ENCODE measurements at regions not wholly inside any gene's neighbourhood (a gene's known extent, or its start where the extent isn't known, plus 50 kb on each side); places are given as distances from the start of the nearest gene placed in this dataset.

- no peak for DNase-seq (ENCODE audit: low read depth in 2 of 3, low spot score in 2 of 3)
Measured at GRCh38 chr1:96329121-96329520, 392.5 kb upstream of the PTBP2 start.

GRCh38 chr1:96331596-96331995 lies 390.0 kb upstream of the PTBP2 start:
- no peak for DNase-seq (ENCODE audit: low read depth in 2 of 3, low spot score in 2 of 3)

- no peak for DNase-seq (ENCODE audit: low read depth in 2 of 3, low spot score in 2 of 3)
Measured at GRCh38 chr1:96333522-96334235, 387.9 kb upstream of the PTBP2 start.

GRCh38 chr1:96334236-96334557 lies 387.4 kb upstream of the PTBP2 start:
- no peak for DNase-seq (ENCODE audit: low read depth in 2 of 3, low spot score in 2 of 3)

GRCh38 chr1:96338622-96339021 lies 383.0 kb upstream of the PTBP2 start:
- no peak for DNase-seq (ENCODE audit: low read depth in 2 of 3, low spot score in 2 of 3)

- DNase-seq (ENCODE audit: low read depth in 2 of 3, low spot score in 2 of 3) = no peak
Measured at GRCh38 chr1:96340686-96341085, 380.9 kb upstream of the PTBP2 start.

GRCh38 chr1:96346719-96347118 lies 374.9 kb upstream of the PTBP2 start:
- DNase-seq (ENCODE audit: low read depth in 2 of 3, low spot score in 2 of 3) = no peak

GRCh38 chr1:96349896-96350295 lies 371.7 kb upstream of the PTBP2 start:
- DNase-seq (ENCODE audit: low read depth in 2 of 3, low spot score in 2 of 3) = no peak

GRCh38 chr1:96352733-96353132 lies 368.9 kb upstream of the PTBP2 start:
- no peak for DNase-seq (ENCODE audit: low read depth in 2 of 3, low spot score in 2 of 3)

- DNase-seq (ENCODE audit: low read depth in 2 of 3, low spot score in 2 of 3) = no peak
Measured at GRCh38 chr1:96355521-96355920, 366.1 kb upstream of the PTBP2 start.

- DNase-seq (ENCODE audit: low read depth in 2 of 3, low spot score in 2 of 3) = no peak
Measured at GRCh38 chr1:96355961-96356360, 365.6 kb upstream of the PTBP2 start.

GRCh38 chr1:96357141-96357765 lies 364.3 kb upstream of the PTBP2 start:
- no peak for DNase-seq (ENCODE audit: low read depth in 2 of 3, low spot score in 2 of 3)

- DNase-seq (ENCODE audit: low read depth in 2 of 3, low spot score in 2 of 3) = peak in 1 of 3 donors; percentile 19
Measured at GRCh38 chr1:96358057-96358456, 363.5 kb upstream of the PTBP2 start.

GRCh38 chr1:96360036-96360795 lies 361.4 kb upstream of the PTBP2 start:
- DNase-seq (ENCODE audit: low read depth in 2 of 3, low spot score in 2 of 3) = no peak

- no peak for DNase-seq (ENCODE audit: low read depth in 2 of 3, low spot score in 2 of 3)
Measured at GRCh38 chr1:96361271-96361856, 360.2 kb upstream of the PTBP2 start.

GRCh38 chr1:96361961-96362360 lies 359.6 kb upstream of the PTBP2 start:
- DNase-seq (ENCODE audit: low read depth in 2 of 3, low spot score in 2 of 3) = no peak

- DNase-seq (ENCODE audit: low read depth in 2 of 3, low spot score in 2 of 3) = peak in 1 of 3 donors; percentile 10
Measured at GRCh38 chr1:96362623-96363022, 359.0 kb upstream of the PTBP2 start.

- no peak for DNase-seq (ENCODE audit: low read depth in 2 of 3, low spot score in 2 of 3)
Measured at GRCh38 chr1:96363826-96364225, 357.8 kb upstream of the PTBP2 start.

GRCh38 chr1:96364576-96364975 lies 357.0 kb upstream of the PTBP2 start:
- DNase-seq (ENCODE audit: low read depth in 2 of 3, low spot score in 2 of 3) = no peak

- no peak for DNase-seq (ENCODE audit: low read depth in 2 of 3, low spot score in 2 of 3)
Measured at GRCh38 chr1:96365076-96365475, 356.5 kb upstream of the PTBP2 start.

- DNase-seq (ENCODE audit: low read depth in 2 of 3, low spot score in 2 of 3) = no peak
Measured at GRCh38 chr1:96365596-96366390, 355.8 kb upstream of the PTBP2 start.
